Stimulated activated CD4-positive, alpha-beta T cell treated with anti-CD3 and anti-CD28 coated beads, Interleukin-1b, Interleukin-23, amount 100 ng/mL, for 24 hours (primary cell): ENCODE measurements at regions not wholly inside any gene's neighbourhood (a gene's known extent, or its start where the extent isn't known, plus 50 kb on each side); places are given as distances from the start of the nearest gene placed in this dataset.

Experiments
- DNase-seq, 4 experiments: peaks; one replicate each; pipeline ENCODE4 v3.0.0-alpha.2; 2020; ENCODE audit warnings: low read depth in 4 of 4, low spot score in 1 of 4

GRCh38 chr4:162237676-162238075 is 73.9 kb upstream of the FSTL5 start:
- DNase-seq: no peak

GRCh38 chr4:162234595-162234994 is 70.8 kb upstream of the FSTL5 start:
- DNase-seq: no peak

GRCh38 chr4:162232349-162232748 is 68.5 kb upstream of the FSTL5 start:
- no peak for DNase-seq

- no peak for DNase-seq
Measured at GRCh38 chr4:162229670-162230069, 65.9 kb upstream of the FSTL5 start.

- DNase-seq: no peak
Measured at GRCh38 chr4:162221148-162221547, 57.3 kb upstream of the FSTL5 start.
